ENCODE measurements at regions not wholly inside any gene's neighbourhood (a gene's known extent, or its start where the extent isn't known, plus 50 kb on each side); places are given as distances from the start of the nearest gene placed in this dataset.
"Not testable (repeated sequence)": the region's sequence is repeated elsewhere in the genome, so short reads cannot be mapped to it uniquely, and the experiment has no call there.

DNA sequence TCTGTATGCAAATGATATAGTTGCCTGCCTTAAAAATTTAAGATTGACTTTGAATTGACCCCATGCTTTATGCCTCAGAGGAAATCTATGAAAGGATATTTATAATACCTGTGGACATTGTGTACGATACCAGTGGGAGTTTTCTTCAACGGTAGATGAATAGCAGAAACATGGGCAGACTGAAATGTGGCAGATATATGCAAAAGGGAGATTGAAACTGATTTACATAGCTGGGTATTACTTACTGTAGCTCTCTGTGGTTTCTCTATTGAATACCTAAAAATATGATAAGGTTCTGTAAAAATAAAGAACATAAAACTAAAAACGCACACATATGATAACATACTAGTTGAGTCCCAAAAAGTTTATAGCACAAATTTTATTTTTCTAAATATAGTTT, 345.2 kb upstream of the PCSK5 start:
- TF ChIP-seq, protein P1, sequence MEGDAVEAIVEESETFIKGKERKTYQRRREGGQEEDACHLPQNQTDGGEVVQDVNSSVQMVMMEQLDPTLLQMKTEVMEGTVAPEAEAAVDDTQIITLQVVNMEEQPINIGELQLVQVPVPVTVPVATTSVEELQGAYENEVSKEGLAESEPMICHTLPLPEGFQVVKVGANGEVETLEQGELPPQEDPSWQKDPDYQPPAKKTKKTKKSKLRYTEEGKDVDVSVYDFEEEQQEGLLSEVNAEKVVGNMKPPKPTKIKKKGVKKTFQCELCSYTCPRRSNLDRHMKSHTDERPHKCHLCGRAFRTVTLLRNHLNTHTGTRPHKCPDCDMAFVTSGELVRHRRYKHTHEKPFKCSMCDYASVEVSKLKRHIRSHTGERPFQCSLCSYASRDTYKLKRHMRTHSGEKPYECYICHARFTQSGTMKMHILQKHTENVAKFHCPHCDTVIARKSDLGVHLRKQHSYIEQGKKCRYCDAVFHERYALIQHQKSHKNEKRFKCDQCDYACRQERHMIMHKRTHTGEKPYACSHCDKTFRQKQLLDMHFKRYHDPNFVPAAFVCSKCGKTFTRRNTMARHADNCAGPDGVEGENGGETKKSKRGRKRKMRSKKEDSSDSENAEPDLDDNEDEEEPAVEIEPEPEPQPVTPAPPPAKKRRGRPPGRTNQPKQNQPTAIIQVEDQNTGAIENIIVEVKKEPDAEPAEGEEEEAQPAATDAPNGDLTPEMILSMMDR (conservative IDR thresholded peaks at IDR 0.05; ENCODE audit: low read depth, low read length), result no peak
- DNase-seq (ENCODE audit: low read depth), result no peak
- H3K4me3 ChIP-seq (ENCODE audit: low read length), result no peak overlapping the region

DNA sequence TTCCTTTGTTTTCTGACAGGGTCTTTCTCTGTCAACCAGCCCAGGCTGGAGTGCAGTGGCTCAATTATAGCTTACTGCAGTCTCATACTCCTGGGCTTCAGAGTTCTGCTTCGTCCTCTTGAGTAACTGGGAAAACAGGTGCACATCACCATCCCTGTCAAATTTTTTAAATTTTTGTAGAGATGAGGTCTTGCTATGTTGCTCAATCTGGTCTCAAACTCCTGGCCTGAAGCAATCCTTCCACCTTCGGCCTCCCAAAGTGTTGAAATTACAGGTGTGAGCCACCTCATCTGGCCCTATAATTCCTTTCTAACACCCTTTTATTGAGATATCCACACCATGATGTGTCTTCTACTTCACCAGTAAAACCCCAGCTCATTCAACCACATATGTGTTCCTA, 341.6 kb upstream of the PCSK5 start:
- TF ChIP-seq, protein P1 (conservative IDR thresholded peaks at IDR 0.05; ENCODE audit: low read depth, low read length), result no peak
- H3K4me3 ChIP-seq (ENCODE audit: low read length), result no peak overlapping the region
- DNase-seq (ENCODE audit: low read depth), result no peak

DNA sequence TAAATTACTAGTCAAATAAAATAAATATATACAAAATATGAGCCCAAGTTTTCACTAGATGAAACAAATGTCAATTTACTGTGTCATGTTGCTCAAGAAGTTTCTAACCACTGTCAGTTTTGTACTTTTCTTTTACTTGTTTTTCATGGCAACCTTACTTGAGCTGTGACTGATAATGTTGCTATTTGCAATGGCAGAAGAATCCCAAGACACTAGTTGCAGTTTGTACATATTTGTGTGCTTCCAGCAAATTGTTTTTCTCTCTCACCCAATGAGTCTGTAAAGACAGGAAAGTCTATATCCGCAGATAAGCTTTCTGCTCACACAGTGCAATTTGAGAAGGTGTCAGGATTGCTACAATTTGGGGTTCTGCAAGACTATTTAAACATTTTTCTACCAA, 338.6 kb upstream of the PCSK5 start:
- no peak overlapping the region for H3K4me3 ChIP-seq (ENCODE audit: low read length)
- TF ChIP-seq, protein P1 (conservative IDR thresholded peaks at IDR 0.05; ENCODE audit: low read depth, low read length), result no peak
- no peak for DNase-seq (ENCODE audit: low read depth)

DNA sequence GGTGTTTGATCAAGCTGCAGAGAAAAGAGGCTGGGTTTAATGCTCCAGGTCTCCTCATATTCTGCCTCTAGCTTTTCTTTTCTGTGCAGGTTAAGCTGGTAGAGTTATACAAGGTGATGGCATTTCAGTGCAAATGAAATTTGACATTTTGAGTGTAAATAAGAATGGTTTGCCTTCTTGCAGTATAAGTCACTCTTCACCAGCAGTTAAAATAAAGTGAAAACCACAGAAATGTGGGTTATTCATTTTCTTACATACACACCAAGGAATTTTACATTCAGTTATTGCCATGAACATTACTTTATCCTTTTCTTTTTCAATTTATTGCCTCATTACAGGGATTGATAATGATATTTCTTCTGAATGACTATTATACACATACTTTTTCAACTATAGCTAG, 337.5 kb upstream of the PCSK5 start:
- no peak for DNase-seq (ENCODE audit: low read depth)

DNA sequence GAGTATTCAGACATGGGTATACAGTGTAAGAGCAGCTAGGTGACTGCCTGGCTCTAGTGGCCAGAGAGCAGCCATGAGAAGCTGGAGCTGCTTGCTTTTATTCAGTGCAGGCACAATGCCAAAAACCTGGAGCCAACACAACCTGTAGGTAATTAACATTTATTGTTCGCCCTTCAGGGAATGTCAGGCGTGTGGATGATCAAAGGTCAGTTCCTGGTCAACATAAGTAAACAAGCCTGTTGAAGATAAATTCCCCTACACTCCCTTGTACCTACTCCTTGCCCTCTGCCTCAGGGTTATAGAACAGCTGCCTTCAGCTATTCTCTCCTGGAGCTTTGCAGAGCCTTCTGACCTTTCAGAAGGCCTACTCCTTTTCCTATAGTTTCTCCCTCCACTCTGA, 323.7 kb upstream of the PCSK5 start:
- H3K4me3 ChIP-seq (ENCODE audit: low read length); DNase-seq (ENCODE audit: low read depth): not testable (repeated sequence)

More for the DNA sequence above, 337.5 kb upstream of the PCSK5 start:
- TF ChIP-seq, protein P1 (conservative IDR thresholded peaks at IDR 0.05; ENCODE audit: low read depth, low read length), result no peak
- H3K4me3 ChIP-seq (ENCODE audit: low read length), result no peak overlapping the region

DNA sequence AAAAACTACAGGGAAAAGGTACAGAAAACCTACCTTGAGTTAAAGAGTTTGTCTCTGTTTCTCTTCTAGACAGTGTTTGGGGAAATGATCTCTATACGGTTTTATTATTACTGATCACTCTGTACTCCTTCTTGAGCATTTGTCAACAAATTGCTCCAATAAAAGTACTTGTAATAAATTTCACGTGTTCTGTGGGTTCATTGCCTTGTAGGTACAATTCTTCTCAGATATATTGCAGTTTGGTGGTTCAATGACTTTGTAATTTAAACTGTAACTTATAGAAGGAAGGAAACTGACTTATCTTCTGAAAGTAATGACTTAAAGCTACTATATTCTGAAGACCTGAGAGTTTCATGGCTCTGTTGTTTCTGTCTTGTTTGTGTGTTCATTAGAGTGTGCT, 319.9 kb upstream of the PCSK5 start:
- no peak overlapping the region for H3K4me3 ChIP-seq (ENCODE audit: low read length)
- DNase-seq (ENCODE audit: low read depth), result no peak
- TF ChIP-seq, protein P1 (conservative IDR thresholded peaks at IDR 0.05; ENCODE audit: low read depth, low read length), result no peak

DNA sequence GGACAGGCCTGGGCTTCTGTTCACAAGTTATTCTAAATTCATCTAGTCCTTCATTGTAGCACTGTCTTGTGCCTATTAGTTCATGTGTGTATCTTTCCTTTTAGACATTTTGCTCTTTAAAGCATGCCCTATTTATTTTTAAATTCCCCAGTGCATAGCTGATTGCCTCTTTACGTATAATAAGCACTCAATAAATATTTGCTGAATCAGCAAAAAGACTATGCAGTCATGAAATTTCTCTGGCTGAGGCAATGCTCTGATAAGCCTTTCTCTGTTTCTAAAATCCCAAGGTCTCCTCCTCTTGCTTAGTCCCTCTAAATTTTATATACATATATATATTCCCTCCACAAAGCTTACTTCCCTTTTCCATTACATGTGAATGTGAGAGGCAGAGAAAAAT, 315.9 kb upstream of the PCSK5 start:
- no peak for DNase-seq (ENCODE audit: low read depth)
- H3K4me3 ChIP-seq (ENCODE audit: low read length), result no peak overlapping the region
- TF ChIP-seq, protein P1 (conservative IDR thresholded peaks at IDR 0.05; ENCODE audit: low read depth, low read length), result no peak

DNA sequence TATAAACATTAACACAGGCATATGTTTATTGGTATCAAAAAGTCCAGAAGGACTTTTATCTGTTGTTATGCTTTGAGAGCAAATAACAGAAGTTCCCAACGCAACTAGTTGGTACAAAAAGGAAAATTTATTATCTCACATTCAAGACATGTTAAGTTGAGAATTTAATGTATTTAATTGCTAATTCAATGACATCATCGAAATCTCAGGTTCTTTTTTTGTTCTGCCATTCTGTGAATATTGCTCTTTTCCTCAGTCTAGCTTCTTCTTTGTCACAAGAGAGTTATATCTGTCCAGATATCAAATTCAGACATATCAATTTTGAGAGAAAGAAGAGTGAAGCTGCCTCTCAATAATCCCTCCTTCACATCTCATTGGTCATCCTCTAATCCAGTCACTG, 307.6 kb upstream of the PCSK5 start:
- TF ChIP-seq, protein P1 (conservative IDR thresholded peaks at IDR 0.05; ENCODE audit: low read depth, low read length), result no peak
- DNase-seq (ENCODE audit: low read depth), result no peak
- H3K4me3 ChIP-seq (ENCODE audit: low read length), result no peak overlapping the region
